NAMALWA (cell line): ENCODE measurements at regions not wholly inside any gene's neighbourhood (a gene's known extent, or its start where the extent isn't known, plus 50 kb on each side); places are given as distances from the start of the nearest gene placed in this dataset.
A peak's percentile ranks its signal among the peaks of the same experiment; 100 is the strongest.

Experiments
- DNase-seq: peaks from one replicate; pipeline ENCODE4 v3.0.0-alpha.2; 2015; ENCODE audit warnings: low spot score

GRCh38 chr3:5270666-5271371 is 83.3 kb downstream of the EDEM1 start:
- DNase-seq: no peak

DNA sequence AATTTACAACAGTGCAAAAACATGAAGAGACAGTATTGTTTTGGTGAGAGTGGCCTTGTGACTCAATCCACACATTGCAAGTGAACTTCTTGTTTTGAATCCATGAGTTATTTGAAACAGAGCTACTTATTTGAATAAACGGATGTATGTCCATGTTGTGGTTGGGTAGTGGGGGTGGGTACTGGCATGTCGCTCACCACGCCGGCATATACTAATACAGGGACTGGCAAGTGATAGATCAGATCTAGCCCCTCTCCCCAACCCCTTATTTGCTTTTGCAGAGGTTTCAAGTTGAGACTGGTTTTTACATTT is 83.8 kb downstream of the EDEM1 start:
- no peak for DNase-seq

DNA sequence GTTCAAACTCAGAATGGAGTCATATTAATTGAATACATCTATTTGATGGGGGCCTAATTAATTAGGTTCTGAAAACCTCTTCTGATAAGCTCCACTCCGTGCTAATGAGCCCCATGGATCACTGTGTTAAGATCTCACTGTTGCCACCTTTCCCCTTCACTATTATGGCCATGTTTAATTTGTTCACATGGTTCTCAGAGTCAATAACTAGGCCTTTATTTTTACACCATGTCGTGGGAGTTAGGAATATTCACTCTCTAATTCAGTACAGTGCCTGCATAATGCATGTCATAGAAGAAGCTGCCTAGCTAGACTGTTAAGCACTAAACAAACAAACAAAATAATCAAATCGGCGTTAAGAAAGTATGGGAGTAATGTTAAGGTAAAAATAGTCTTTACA is 84.9 kb downstream of the EDEM1 start:
- DNase-seq: no peak

GRCh38 chr3:5274091-5274490 is 86.6 kb downstream of the EDEM1 start:
- no peak for DNase-seq

GRCh38 chr3:5275529-5275928 is 88.0 kb downstream of the EDEM1 start:
- no peak for DNase-seq

GRCh38 chr3:5276934-5277333 is 89.4 kb downstream of the EDEM1 start:
- DNase-seq: no peak

DNA sequence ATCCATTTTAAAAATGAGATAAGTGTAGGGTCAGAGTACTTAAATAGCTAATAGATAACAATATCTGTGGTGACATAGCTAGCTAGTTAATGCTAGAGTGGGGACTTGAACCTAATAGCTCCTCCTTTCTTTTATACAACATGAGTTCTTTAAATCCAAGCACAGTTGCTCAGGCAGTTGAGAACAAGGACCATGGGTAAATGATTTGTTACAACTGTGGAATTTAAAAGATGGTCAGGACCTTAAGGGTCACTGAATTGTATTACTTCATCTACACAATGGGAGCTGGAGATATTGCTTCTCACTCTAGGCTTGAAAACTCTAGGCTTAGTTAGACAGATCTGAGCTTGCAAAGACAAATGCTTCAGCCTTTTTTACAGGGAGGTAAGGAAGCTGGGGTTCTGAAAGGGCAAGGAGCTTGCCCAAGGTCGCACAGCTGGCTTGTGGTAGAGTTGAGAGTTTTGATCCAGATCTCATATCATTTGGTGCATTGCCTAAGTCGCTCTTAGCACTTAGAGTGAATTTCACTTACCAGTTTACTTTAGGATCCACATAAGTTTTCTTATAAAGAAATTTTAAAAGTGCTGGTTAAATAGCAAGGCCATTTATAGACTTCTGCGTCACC is 90.2 kb downstream of the EDEM1 start:
- DNase-seq: no peak

DNA sequence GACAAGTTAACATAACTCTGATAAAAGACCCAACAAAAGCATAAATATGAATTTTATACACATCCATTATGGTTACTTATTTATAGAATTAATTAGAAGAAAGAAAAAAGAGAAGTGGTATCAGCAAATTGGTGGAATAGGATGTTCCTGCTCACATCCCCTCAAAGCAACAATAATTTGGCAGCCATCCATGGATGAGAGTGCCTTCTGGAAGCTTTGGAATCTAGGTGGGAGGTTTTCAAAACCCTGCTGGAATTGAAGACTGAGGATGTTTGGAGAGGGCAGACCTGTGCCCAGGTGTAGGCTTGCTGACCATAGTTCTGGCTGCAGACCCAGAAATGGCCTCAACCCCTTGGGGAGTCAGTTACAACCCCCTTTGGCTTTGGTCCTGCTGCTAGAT is 91.2 kb downstream of the EDEM1 start:
- DNase-seq: no peak

GRCh38 chr3:5282703-5283102 is 95.2 kb downstream of the EDEM1 start:
- DNase-seq: no peak

DNA sequence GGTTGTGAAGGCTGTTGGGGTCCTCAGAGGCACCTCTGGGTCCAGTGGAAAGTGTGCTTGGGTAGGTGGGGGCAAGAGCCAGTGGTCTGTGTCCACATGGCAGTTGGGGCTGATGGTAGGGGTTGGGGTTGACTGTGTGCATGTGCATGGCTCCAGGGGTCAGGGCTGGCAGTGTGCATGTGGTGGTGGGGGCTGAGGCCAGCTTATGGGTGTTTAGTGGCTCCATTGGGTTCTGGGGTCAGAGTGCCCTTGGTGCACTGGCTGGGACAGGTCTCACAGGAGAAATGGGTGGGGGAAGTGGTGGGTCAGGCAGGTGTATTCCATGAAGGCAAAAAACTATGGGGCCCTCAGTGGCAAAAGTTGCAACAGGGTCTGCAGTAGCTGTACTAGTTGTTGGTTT is 97.9 kb downstream of the EDEM1 start:
- DNase-seq: no peak

- DNase-seq: no peak
These were observed 103.4 kb downstream of the EDEM1 start for GRCh38 chr3:5290915-5291314.

GRCh38 chr3:5292512-5292911 is 105.0 kb downstream of the EDEM1 start:
- DNase-seq: no peak

DNA sequence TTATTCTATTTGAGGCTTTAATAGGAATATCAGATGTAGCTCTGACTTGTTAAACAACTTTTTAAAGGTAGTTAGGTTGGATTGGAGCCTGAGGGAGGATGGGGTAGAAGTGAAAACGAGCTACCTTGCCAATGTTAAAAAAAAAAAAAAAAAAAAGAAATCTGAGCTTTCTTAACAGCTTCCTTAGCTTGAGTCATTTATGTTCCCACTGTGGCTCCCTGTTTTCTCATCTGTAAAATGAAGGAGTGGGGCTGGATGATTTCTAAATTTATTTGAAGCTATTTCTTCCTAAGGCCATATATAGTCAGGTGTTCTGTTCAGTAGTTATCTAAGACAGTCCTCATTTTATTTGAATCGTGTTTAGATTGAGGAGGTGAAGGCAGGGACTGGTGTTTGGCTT is 105.7 kb downstream of the EDEM1 start:
- no peak for DNase-seq

DNA sequence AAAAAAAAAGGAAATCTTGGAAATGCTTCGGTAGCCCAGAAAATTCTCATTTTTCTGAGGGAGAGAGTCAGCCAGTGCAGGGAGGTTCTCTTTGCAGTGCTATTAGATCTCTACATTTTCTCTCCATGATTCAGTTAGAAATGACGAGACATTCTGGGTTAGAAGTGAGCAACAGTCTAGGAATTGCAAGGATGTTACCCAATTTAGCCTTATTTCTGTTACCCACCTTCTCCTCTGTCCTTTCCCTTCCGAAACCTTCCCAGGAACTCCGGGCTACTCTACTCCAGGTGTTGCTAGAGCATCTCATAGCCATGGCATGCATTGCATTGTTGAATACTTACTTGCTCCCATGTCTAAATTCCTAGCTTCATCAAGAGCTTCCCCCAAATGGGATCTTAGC is 106.8 kb downstream of the EDEM1 start:
- DNase-seq: no peak

- DNase-seq: no peak
These were observed 107.7 kb downstream of the EDEM1 start for GRCh38 chr3:5295191-5295690.

DNA sequence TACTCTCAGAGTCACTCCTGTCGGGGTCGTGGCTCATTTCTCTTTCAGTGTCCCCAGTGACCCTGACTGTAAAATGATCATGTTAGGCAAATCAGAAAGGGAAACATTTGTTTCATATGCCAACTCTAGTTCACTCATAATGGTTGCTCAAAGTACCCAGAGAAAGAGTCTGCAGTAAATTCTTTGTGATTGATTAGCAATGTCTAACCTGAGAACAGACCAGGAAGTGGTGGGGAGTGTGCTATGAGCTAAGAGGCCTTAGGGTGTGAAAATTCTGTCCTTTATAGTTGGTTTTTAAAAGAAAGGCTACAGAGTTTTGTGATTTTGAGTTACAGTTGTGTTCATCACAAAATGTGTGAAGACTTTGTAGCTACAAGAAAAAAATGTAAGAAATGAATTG is 108.9 kb downstream of the EDEM1 start:
- no peak for DNase-seq

- DNase-seq: no peak
These were observed 110.4 kb downstream of the EDEM1 start for GRCh38 chr3:5297895-5298294.

DNA sequence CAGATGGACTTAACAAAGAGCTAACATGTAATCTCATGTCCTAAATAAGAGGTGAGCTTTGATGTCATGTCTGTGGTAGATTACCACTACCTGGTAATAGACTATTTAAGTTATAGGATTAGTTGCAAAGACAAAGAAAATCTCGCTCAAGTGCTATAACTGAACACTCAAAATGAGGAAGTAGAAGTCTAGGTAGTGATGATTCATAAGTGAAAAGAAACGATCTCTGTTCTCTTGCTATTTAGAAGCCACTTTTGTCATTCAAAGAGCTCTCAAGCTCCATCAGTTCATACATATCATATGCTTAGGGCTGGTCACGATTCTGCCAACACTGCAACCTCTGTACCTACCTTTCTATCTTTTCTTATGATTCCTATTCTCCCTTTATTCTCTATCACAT is 110.9 kb downstream of the EDEM1 start:
- DNase-seq: peak; percentile 41

- no peak for DNase-seq
These were observed 111.7 kb downstream of the EDEM1 start for GRCh38 chr3:5299161-5299560.

- DNase-seq: no peak
These were observed 113.1 kb downstream of the EDEM1 start for GRCh38 chr3:5300638-5301037.

GRCh38 chr3:5301651-5302297 is 114.3 kb downstream of the EDEM1 start:
- no peak for DNase-seq

DNA sequence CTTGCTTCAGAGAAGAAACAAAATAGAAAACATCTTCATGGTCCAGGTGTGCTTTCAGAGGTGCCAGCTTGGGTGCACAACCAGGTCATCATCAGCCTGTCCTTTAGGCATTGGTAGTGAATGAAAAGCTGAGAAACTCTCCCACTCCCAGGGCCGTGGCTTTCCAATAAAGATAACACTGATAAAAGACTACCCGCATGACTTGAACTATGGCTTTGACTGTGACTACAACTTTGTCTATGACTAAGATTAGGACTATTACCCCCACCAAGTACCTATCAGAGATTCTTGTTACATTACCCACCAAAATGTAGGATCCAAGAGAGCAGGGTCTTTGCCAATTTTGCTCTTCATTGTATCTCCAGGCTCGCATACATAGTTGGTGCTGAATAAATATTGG is 115.2 kb downstream of the EDEM1 start:
- DNase-seq: no peak

GRCh38 chr3:5304188-5304587 is 116.7 kb downstream of the EDEM1 start:
- DNase-seq: no peak
